ENCODE measurements at regions not wholly inside any gene's neighbourhood (a gene's known extent, or its start where the extent isn't known, plus 50 kb on each side); places are given as distances from the start of the nearest gene placed in this dataset.

DNA sequence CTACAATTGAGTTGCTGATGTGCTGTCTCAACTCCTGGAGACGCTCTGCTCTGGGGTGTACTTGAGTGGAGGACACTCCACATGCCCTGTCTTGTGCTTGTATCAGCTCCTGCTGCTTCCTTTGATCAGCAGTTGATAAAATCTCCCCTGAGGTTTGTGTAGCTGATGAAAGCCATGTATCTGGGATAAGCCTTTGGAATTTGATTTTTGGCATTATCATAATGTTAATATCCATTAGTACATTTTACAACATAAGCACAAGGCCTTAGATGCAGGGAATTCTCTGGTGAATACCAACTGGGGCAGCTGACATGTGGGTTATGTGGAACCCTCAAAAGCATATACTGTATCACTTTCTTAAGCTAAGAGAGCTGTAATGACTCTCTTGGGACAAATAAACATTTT is 222.7 kb upstream of the ITGA4 start:
- DNase-seq (ENCODE audit: low read depth) = peak; percentile 40
- no peak overlapping the region for H3K4me3 ChIP-seq (ENCODE audit: low read depth, low read length)
- TF ChIP-seq, protein P1, sequence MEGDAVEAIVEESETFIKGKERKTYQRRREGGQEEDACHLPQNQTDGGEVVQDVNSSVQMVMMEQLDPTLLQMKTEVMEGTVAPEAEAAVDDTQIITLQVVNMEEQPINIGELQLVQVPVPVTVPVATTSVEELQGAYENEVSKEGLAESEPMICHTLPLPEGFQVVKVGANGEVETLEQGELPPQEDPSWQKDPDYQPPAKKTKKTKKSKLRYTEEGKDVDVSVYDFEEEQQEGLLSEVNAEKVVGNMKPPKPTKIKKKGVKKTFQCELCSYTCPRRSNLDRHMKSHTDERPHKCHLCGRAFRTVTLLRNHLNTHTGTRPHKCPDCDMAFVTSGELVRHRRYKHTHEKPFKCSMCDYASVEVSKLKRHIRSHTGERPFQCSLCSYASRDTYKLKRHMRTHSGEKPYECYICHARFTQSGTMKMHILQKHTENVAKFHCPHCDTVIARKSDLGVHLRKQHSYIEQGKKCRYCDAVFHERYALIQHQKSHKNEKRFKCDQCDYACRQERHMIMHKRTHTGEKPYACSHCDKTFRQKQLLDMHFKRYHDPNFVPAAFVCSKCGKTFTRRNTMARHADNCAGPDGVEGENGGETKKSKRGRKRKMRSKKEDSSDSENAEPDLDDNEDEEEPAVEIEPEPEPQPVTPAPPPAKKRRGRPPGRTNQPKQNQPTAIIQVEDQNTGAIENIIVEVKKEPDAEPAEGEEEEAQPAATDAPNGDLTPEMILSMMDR (IDR thresholded peaks at IDR 0.05; ENCODE audit: insufficient read depth, low read depth, low read length) = no peak

- no peak overlapping the region for H3K4me3 ChIP-seq (ENCODE audit: low read depth, low read length)
- TF ChIP-seq, protein P1 (IDR thresholded peaks at IDR 0.05; ENCODE audit: insufficient read depth, low read depth, low read length) = no peak
- no peak for DNase-seq (ENCODE audit: low read depth)
Measured at GRCh38 chr2:181235011-181235410, 222.2 kb upstream of the ITGA4 start.

GRCh38 chr2:181235683-181236459 is 221.3 kb upstream of the ITGA4 start:
- H3K4me3 ChIP-seq (ENCODE audit: low read depth, low read length) = no peak overlapping the region
- DNase-seq (ENCODE audit: low read depth) = no peak
- TF ChIP-seq, protein P1 (IDR thresholded peaks at IDR 0.05; ENCODE audit: insufficient read depth, low read depth, low read length) = no peak

- no peak overlapping the region for H3K4me3 ChIP-seq (ENCODE audit: low read depth, low read length)
- DNase-seq (ENCODE audit: low read depth) = no peak
- TF ChIP-seq, protein P1 (IDR thresholded peaks at IDR 0.05; ENCODE audit: insufficient read depth, low read depth, low read length) = no peak
Measured at GRCh38 chr2:181239201-181239799, 217.9 kb upstream of the ITGA4 start.

DNA sequence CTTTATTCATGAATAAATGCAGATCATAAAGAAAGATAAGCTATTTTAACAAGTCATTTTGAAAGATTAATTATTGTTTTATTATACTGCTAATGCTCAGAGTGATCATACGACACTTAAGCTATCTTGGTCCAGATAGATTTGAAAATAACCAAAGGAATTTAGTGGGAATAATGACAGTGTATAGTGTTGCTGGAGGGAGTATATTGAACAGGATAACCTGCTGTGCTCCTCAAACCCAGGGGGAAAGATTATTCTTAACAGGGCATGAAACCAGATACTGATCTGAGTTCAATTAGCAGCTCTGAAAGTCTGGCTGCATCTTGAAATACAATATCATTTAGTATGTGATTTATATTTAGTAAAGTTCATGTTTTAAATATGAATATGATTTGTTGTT is 216.3 kb upstream of the ITGA4 start:
- no peak overlapping the region for H3K4me3 ChIP-seq (ENCODE audit: low read depth, low read length)
- TF ChIP-seq, protein P1 (IDR thresholded peaks at IDR 0.05; ENCODE audit: insufficient read depth, low read depth, low read length) = no peak
- DNase-seq (ENCODE audit: low read depth) = no peak

- no peak overlapping the region for H3K4me3 ChIP-seq (ENCODE audit: low read depth, low read length)
- TF ChIP-seq, protein P1 (IDR thresholded peaks at IDR 0.05; ENCODE audit: insufficient read depth, low read depth, low read length) = no peak
- no peak for DNase-seq (ENCODE audit: low read depth)
Measured at GRCh38 chr2:181241366-181241765, 215.8 kb upstream of the ITGA4 start.
